H9 (cell line): ENCODE measurements at regions not wholly inside any gene's neighbourhood (a gene's known extent, or its start where the extent isn't known, plus 50 kb on each side); places are given as distances from the start of the nearest gene placed in this dataset.

Experiments
- DNase-seq: peaks from one replicate; pipeline ENCODE4 v3.0.0-alpha.2; 2017
- H2AFZ ChIP-seq: one replicate; pipeline ENCODE4 v1.6.1; 2013; ENCODE audit warnings: mild to moderate bottlenecking, low read length, control low read depth, moderate library complexity
- H2AK5ac ChIP-seq: 2 replicates; pipeline ENCODE4 v1.6.1; 2013; ENCODE audit warnings: low read length, control low read depth, mixed read lengths; ENCODE audit not compliant: insufficient read length
- H2BK120ac ChIP-seq: one replicate; pipeline ENCODE4 v1.6.1; 2013; ENCODE audit warnings: low read depth, mild to moderate bottlenecking, low read length, control low read depth, inconsistent platforms; ENCODE audit not compliant: poor library complexity, severe bottlenecking
- H2BK12ac ChIP-seq: 2 replicates; pipeline ENCODE4 v1.6.1; 2013; ENCODE audit warnings: low read length, control low read depth, mixed read lengths, low read depth; ENCODE audit not compliant: insufficient read length
- H2BK15ac ChIP-seq: 2 replicates; pipeline ENCODE4 v1.6.1; 2013; ENCODE audit warnings: low read depth, low read length, control low read depth
- H2BK20ac ChIP-seq: one replicate; pipeline ENCODE4 v1.6.1; 2013; ENCODE audit warnings: low read depth, mild to moderate bottlenecking, low read length, control low read depth, inconsistent platforms; ENCODE audit not compliant: poor library complexity, severe bottlenecking
- H2BK5ac ChIP-seq: 2 replicates; pipeline ENCODE4 v1.6.1; 2013; ENCODE audit warnings: low read length, control low read depth, mixed read lengths; ENCODE audit not compliant: insufficient read length
- H3K14ac ChIP-seq: 2 replicates; pipeline ENCODE4 v1.6.1; 2013; ENCODE audit warnings: low read length, control low read depth; ENCODE audit not compliant: insufficient read depth
- H3K18ac ChIP-seq: 2 replicates; pipeline ENCODE4 v1.6.1; 2013; ENCODE audit warnings: low read depth, mild to moderate bottlenecking, mixed read lengths, low read length, control low read depth; ENCODE audit not compliant: insufficient read length
- H3K23ac ChIP-seq: 2 replicates; pipeline ENCODE4 v1.6.1; 2013; ENCODE audit warnings: low read length, control low read depth, mixed read lengths, low read depth; ENCODE audit not compliant: insufficient read length
- H3K23me2 ChIP-seq: 2 replicates; pipeline ENCODE4 v1.6.1; 2013; ENCODE audit warnings: low read depth, mild to moderate bottlenecking, mixed read lengths, low read length, control low read depth; ENCODE audit not compliant: insufficient read length, poor library complexity, severe bottlenecking
- H3K27ac ChIP-seq: 2 replicates; pipeline ENCODE4 v1.5.1; 2013; ENCODE audit warnings: low read length, control low read depth, mixed read lengths, low read depth; ENCODE audit not compliant: insufficient read length
- H3K27me3 ChIP-seq: 2 replicates; pipeline ENCODE4 v1.6.1; 2013; ENCODE audit warnings: low read length, control low read depth, inconsistent platforms; ENCODE audit not compliant: insufficient read depth
- H3K4ac ChIP-seq: 2 replicates; pipeline ENCODE4 v1.6.1; 2013; ENCODE audit warnings: low read depth, mild to moderate bottlenecking, control low read depth, inconsistent platforms, low read length, moderate library complexity
- H3K4me1 ChIP-seq: 2 replicates; pipeline ENCODE4 v1.6.1; 2013; ENCODE audit warnings: low read length, control low read depth, inconsistent platforms; ENCODE audit not compliant: insufficient read depth
- H3K4me2 ChIP-seq: 2 replicates; pipeline ENCODE4 v1.6.1; 2013; ENCODE audit warnings: low read length, control low read depth, mixed read lengths; ENCODE audit not compliant: insufficient read length, insufficient read depth
- H3K56ac ChIP-seq: 2 replicates; pipeline ENCODE4 v1.6.1; 2013; ENCODE audit warnings: low read depth, mild to moderate bottlenecking, mixed read lengths, low read length, control low read depth; ENCODE audit not compliant: insufficient read length
- H3K79me1 ChIP-seq: 2 replicates; pipeline ENCODE4 v1.6.1; 2013; ENCODE audit warnings: low read depth, mild to moderate bottlenecking, moderate library complexity, low read length, control low read depth, inconsistent platforms; ENCODE audit not compliant: insufficient read depth, poor library complexity, severe bottlenecking
- H3K79me2 ChIP-seq: 2 replicates; pipeline ENCODE4 v1.6.1; 2013; ENCODE audit warnings: low read length, control low read depth, inconsistent platforms; ENCODE audit not compliant: insufficient read depth
- H3K9ac ChIP-seq: 2 replicates; pipeline ENCODE4 v1.6.1; 2013; ENCODE audit warnings: low read length, control low read depth, mixed read lengths; ENCODE audit not compliant: insufficient read length; ENCODE audit errors: extremely low read depth
- H3K9me3 ChIP-seq: one replicate; pipeline ENCODE4 v1.6.1; 2013; ENCODE audit warnings: low read depth, low read length, inconsistent platforms; ENCODE audit not compliant: control insufficient read depth
- H3T11ph ChIP-seq: one replicate; pipeline ENCODE4 v1.6.1; 2013; ENCODE audit warnings: mild to moderate bottlenecking, low read length, control low read depth, inconsistent platforms
- H4K20me1 ChIP-seq: one replicate; pipeline ENCODE4 v1.6.1; 2013; ENCODE audit not compliant: control insufficient read depth, insufficient read length, insufficient read depth
- H4K5ac ChIP-seq: 2 replicates; pipeline ENCODE4 v1.6.1; 2013; ENCODE audit warnings: low read depth, mild to moderate bottlenecking, mixed read lengths, low read length, control low read depth; ENCODE audit not compliant: insufficient read length
- H4K8ac ChIP-seq: replicated peaks from 2 replicates; pipeline ENCODE4 v1.6.1; 2013; ENCODE audit warnings: low read length, control low read depth, mixed read lengths, low read depth; ENCODE audit not compliant: insufficient read length
- H4K91ac ChIP-seq: 2 replicates; pipeline ENCODE4 v1.6.1; 2013; ENCODE audit warnings: low read depth, mild to moderate bottlenecking, moderate library complexity, mixed read lengths, low read length, control low read depth; ENCODE audit not compliant: insufficient read length
- H3K27ac Mint-ChIP-seq, 3 experiments: 2 replicates in 2 of 3; 3 replicates in 1 of 3; pipeline ENCODE4 v1.8.0; 2020 to 2021; ENCODE audit warnings: mixed read lengths in 3 of 3, mild to moderate bottlenecking in 1 of 3, moderate library complexity in 1 of 3
- H3K27me3 Mint-ChIP-seq: 2 replicates; pipeline ENCODE4 v1.8.0; 2021; ENCODE audit warnings: low read depth, mild to moderate bottlenecking, moderate library complexity, mixed read lengths
- H3K36me3 Mint-ChIP-seq, 3 experiments: 2 replicates in 2 of 3; 3 replicates in 1 of 3; pipeline ENCODE4 v1.8.0; 2020 to 2021; ENCODE audit warnings: low read depth in 3 of 3, mixed read lengths in 3 of 3; ENCODE audit not compliant: insufficient read depth in 1 of 3
- H3K4me1 Mint-ChIP-seq, 2 experiments: 2 replicates each; pipeline ENCODE4 v1.8.0; 2020; ENCODE audit warnings: mixed read lengths in 2 of 2
- H3K4me3 Mint-ChIP-seq, 2 experiments: 2 replicates in 1 of 2; 3 replicates in 1 of 2; pipeline ENCODE4 v1.8.0; 2020 to 2021; ENCODE audit warnings: mild to moderate bottlenecking in 2 of 2, mixed read lengths in 2 of 2, moderate library complexity in 1 of 2
- H3K9me3 Mint-ChIP-seq, 2 experiments: 2 replicates in 1 of 2; 3 replicates in 1 of 2; pipeline ENCODE4 v1.8.0; 2020; ENCODE audit warnings: mild to moderate bottlenecking in 2 of 2, mixed read lengths in 2 of 2, moderate library complexity in 1 of 2
- CTCF ChIP-seq: fragments of 200-600 bp; sonication (generic); conservative IDR thresholded peaks from 3 replicates; pipeline ENCODE4 v1.8.0; 2021; ENCODE audit warnings: antibody characterized with exemption, mild to moderate bottlenecking
- WGBS: extraction: QIAGEN DNeasy Blood & Tissue Kit; methylation state at CpG from one replicate; pipeline ENCODE4 v1.1.7; 2013; ENCODE audit warnings: missing lambda C conversion rate, low lambda C conversion rate, mixed read lengths; ENCODE audit not compliant: insufficient read length; ENCODE audit errors: extremely low coverage; 5-methylcytosine and 5-hydroxymethylcytosine counted together

GRCh38 chr12:13769273-13769672 lies 212.1 kb downstream of the GRIN2B start:
- TF ChIP-seq CTCF, result no peak
- WGBS, result no CpG with 5 or more reads among the region's 4 CpGs
- no peaks in the 10 kb centered on the region for H3K79me2 ChIP-seq

More at GRCh38 chr12:13769273-13769672, 212.1 kb downstream of the GRIN2B start:
- no peaks in the 10 kb centered on the region for H3K9me3 Mint-ChIP-seq
- Histone ChIP-seq H4K5ac (no peak overlapping the region), H4K20me1 (no peaks in the 10 kb centered on the region), H2AFZ (no peak overlapping the region), H3K23me2 (no peaks in the 10 kb centered on the region), H3K14ac (no peak overlapping the region), H3K4ac (no peak overlapping the region), H3K79me1 (no peaks in the 10 kb centered on the region), H3K23ac (no peak overlapping the region), H3K27ac (no peak overlapping the region), H2BK20ac (no peak overlapping the region), H2BK15ac (no peak overlapping the region), H3K9ac (no peak overlapping the region), H3K56ac (no peak overlapping the region), H3K18ac (no peak overlapping the region), H3K9me3 (no peaks in the 10 kb centered on the region), H4K8ac (no peak overlapping the region), H2BK5ac (no peak overlapping the region), H2AK5ac (no peak overlapping the region), H3K27me3 (no peaks in the 10 kb centered on the region; the same call in 1 of the 2 replicates), H2BK120ac (no peak overlapping the region), H4K91ac (no peak overlapping the region), H2BK12ac (no peak overlapping the region), H3K4me1 (no peaks in the 10 kb centered on the region), H3K4me2 (no peak overlapping the region), H3T11ph (no peak overlapping the region)
- H3K27ac Mint-ChIP-seq, result no peak overlapping the region
- H3K27me3 Mint-ChIP-seq, result peaks cover 8% of the 10 kb centered on the region
- no peaks in the 10 kb centered on the region for H3K36me3 Mint-ChIP-seq
- peaks cover 6 to 7% of the 10 kb centered on the region in 2 experiments for H3K4me1 Mint-ChIP-seq
- H3K4me3 Mint-ChIP-seq, result no peak overlapping the region
- no peak for DNase-seq
